ENCODE measurements at regions not wholly inside any gene's neighbourhood (a gene's known extent, or its start where the extent isn't known, plus 50 kb on each side); places are given as distances from the start of the nearest gene placed in this dataset.

- Histone ChIP-seq H3K36me3 (ENCODE audit: low read depth) (no peaks in the 10 kb centered on the region), H3K4me3 (no peak overlapping the region), H3K9me3 (ENCODE audit: low read depth) (no peaks in the 10 kb centered on the region), H3K27ac (no peak overlapping the region), H3K4me1 (ENCODE audit: insufficient read depth) (0 out of 2 replicates have a peak, but pooled peaks cover 3% of the 10 kb centered on the region), H3K27me3 (replicated peaks; ENCODE audit: insufficient read depth) (no peaks in the 10 kb centered on the region), H2AFZ (no peak overlapping the region), H3K9ac (no peak overlapping the region), H3K9me2 (ENCODE audit: insufficient read depth) (peaks cover 4% of the 10 kb centered on the region; the same call in 1 of the 2 replicates), H3F3A (ENCODE audit: insufficient read depth) (no peaks in the 10 kb centered on the region), H3K4me2 (ENCODE audit: unreplicated experiment) (no peak overlapping the region), H4K20me1 (ENCODE audit: insufficient read depth) (no peaks in the 10 kb centered on the region), H3K79me2 (ENCODE audit: insufficient read depth) (no peaks in the 10 kb centered on the region)
- WGBS, 2 experiments (ENCODE audit: low coverage in 1 of 2, low lambda C conversion rate in 2 of 2, missing lambda C conversion rate in 2 of 2) = 94% methylated on average over 1 of the region's 1 CpG
- TF ChIP-seq EZH2 (IDR thresholded peaks at IDR 0.05; ENCODE audit: insufficient read depth, poor library complexity, severe bottlenecking) = no peak
- TF ChIP-seq EZH2phosphoT487 (IDR thresholded peaks at IDR 0.05; ENCODE audit: insufficient read depth, low read depth) = no peak
- in situ Hi-C loops (cut with MboI) = no loop called here
- DNase-seq = no peak
These were observed 157.5 kb upstream of the TBX18 start for GRCh38 chr6:84921891-84922290.

- H3K9ac ChIP-seq = no peak overlapping the region
- no peak for DNase-seq
- no peaks in the 10 kb centered on the region for H3K36me3 ChIP-seq (ENCODE audit: low read depth)
- H3K4me1 ChIP-seq (ENCODE audit: insufficient read depth) = 0 out of 2 replicates have a peak, but pooled peaks cover 3% of the 10 kb centered on the region
- no peak overlapping the region for H3K4me2 ChIP-seq (ENCODE audit: unreplicated experiment)
- no peak overlapping the region for H3K27ac ChIP-seq
- no peak overlapping the region for H2AFZ ChIP-seq
- no peaks in the 10 kb centered on the region for H3F3A ChIP-seq (ENCODE audit: insufficient read depth)
- no peaks in the 10 kb centered on the region for H4K20me1 ChIP-seq (ENCODE audit: insufficient read depth)
- 95 to 100% methylated on average over 1 of the region's 1 CpG for WGBS, 2 experiments (ENCODE audit: low coverage in 1 of 2, low lambda C conversion rate in 2 of 2, missing lambda C conversion rate in 2 of 2)
- in situ Hi-C loops (cut with MboI) = no loop called here
- H3K9me2 ChIP-seq (ENCODE audit: insufficient read depth) = peaks cover 4% of the 10 kb centered on the region; the same call in 1 of the 2 replicates
- no peaks in the 10 kb centered on the region for H3K79me2 ChIP-seq (ENCODE audit: insufficient read depth)
- TF ChIP-seq EZH2phosphoT487 (IDR thresholded peaks at IDR 0.05; ENCODE audit: insufficient read depth, low read depth) = no peak
- TF ChIP-seq EZH2 (IDR thresholded peaks at IDR 0.05; ENCODE audit: insufficient read depth, poor library complexity, severe bottlenecking) = no peak
- no peaks in the 10 kb centered on the region for H3K27me3 ChIP-seq (replicated peaks; ENCODE audit: insufficient read depth)
- no peaks in the 10 kb centered on the region for H3K9me3 ChIP-seq (ENCODE audit: low read depth)
- no peak overlapping the region for H3K4me3 ChIP-seq
These were observed 155.6 kb upstream of the TBX18 start for GRCh38 chr6:84920021-84920420.

GRCh38 chr6:84916704-84917103 is 152.3 kb upstream of the TBX18 start:
- Histone ChIP-seq H3K4me2 (ENCODE audit: unreplicated experiment) (no peak overlapping the region), H3K9ac (no peak overlapping the region), H3K36me3 (ENCODE audit: low read depth) (no peaks in the 10 kb centered on the region), H3K79me2 (ENCODE audit: insufficient read depth) (no peaks in the 10 kb centered on the region), H3K27me3 (replicated peaks; ENCODE audit: insufficient read depth) (no peaks in the 10 kb centered on the region), H3K4me1 (ENCODE audit: insufficient read depth) (0 out of 2 replicates have a peak, but pooled peaks cover 3% of the 10 kb centered on the region), H4K20me1 (ENCODE audit: insufficient read depth) (no peaks in the 10 kb centered on the region), H3K9me3 (ENCODE audit: low read depth) (no peaks in the 10 kb centered on the region), H3K9me2 (ENCODE audit: insufficient read depth) (peaks cover 4% of the 10 kb centered on the region; the same call in 1 of the 2 replicates), H3F3A (ENCODE audit: insufficient read depth) (no peaks in the 10 kb centered on the region), H2AFZ (no peak overlapping the region), H3K4me3 (no peak overlapping the region), H3K27ac (no peak overlapping the region)
- in situ Hi-C loops (cut with MboI) = no loop called here
- 69 to 73% methylated on average over 3 of the region's 3 CpGs for WGBS, 2 experiments (ENCODE audit: low coverage in 1 of 2, low lambda C conversion rate in 2 of 2, missing lambda C conversion rate in 2 of 2)
- no peak for TF ChIP-seq EZH2phosphoT487 (IDR thresholded peaks at IDR 0.05; ENCODE audit: insufficient read depth, low read depth)
- no peak for TF ChIP-seq EZH2 (IDR thresholded peaks at IDR 0.05; ENCODE audit: insufficient read depth, poor library complexity, severe bottlenecking)
- DNase-seq = no peak

GRCh38 chr6:84912472-84913322 is 148.3 kb upstream of the TBX18 start:
- DNase-seq = no peak
- Histone ChIP-seq H3K4me3 (no peak overlapping the region), H3K36me3 (ENCODE audit: low read depth) (no peaks in the 10 kb centered on the region), H3K9me3 (ENCODE audit: low read depth) (no peaks in the 10 kb centered on the region), H3K4me1 (ENCODE audit: insufficient read depth) (no peaks in the 10 kb centered on the region), H3F3A (ENCODE audit: insufficient read depth) (no peaks in the 10 kb centered on the region), H3K9me2 (ENCODE audit: insufficient read depth) (peaks cover 4% of the 10 kb centered on the region; the same call in 1 of the 2 replicates), H3K27me3 (replicated peaks; ENCODE audit: insufficient read depth) (no peaks in the 10 kb centered on the region), H4K20me1 (ENCODE audit: insufficient read depth) (no peaks in the 10 kb centered on the region), H3K4me2 (ENCODE audit: unreplicated experiment) (no peak overlapping the region), H3K27ac (no peak overlapping the region), H3K9ac (no peak overlapping the region), H3K79me2 (ENCODE audit: insufficient read depth) (no peaks in the 10 kb centered on the region), H2AFZ (no peak overlapping the region)
- WGBS, 2 experiments (ENCODE audit: low coverage in 1 of 2, low lambda C conversion rate in 2 of 2, missing lambda C conversion rate in 2 of 2) = 76 to 78% methylated on average over 12 of the region's 12 CpGs
- TF ChIP-seq EZH2phosphoT487 (IDR thresholded peaks at IDR 0.05; ENCODE audit: insufficient read depth, low read depth) (no peak), EZH2 (IDR thresholded peaks at IDR 0.05; ENCODE audit: insufficient read depth, poor library complexity, severe bottlenecking) (no peak)
- in situ Hi-C loops (cut with MboI) = no loop called here
